Transverse colon (tissue), 3 donors: ENCODE measurements at regions not wholly inside any gene's neighbourhood (a gene's known extent, or its start where the extent isn't known, plus 50 kb on each side); places are given as distances from the start of the nearest gene placed in this dataset.

Source experiments
- CTCF ChIP-seq, 5 experiments: fragments of 200-600 bp in 3 of 5; fragments of 450-650 bp in 2 of 5; sonication (generic) in 3 of 5; IDR thresholded peaks; 1 replicate in 2 of 5; 2 replicates in 3 of 5; pipeline ENCODE4 v1.5.1; 2016 to 2017; ENCODE audit warnings: antibody characterized with exemption in 5 of 5, inconsistent platforms in 3 of 5, mild to moderate bottlenecking in 2 of 5, moderate library complexity in 1 of 5
- EP300 ChIP-seq: sonication (generic); formaldehyde crosslinking; IDR thresholded peaks from one replicate; pipeline ENCODE4 v1.6.1; 2017; ENCODE audit warnings: antibody characterized with exemption, low read depth

DNA sequence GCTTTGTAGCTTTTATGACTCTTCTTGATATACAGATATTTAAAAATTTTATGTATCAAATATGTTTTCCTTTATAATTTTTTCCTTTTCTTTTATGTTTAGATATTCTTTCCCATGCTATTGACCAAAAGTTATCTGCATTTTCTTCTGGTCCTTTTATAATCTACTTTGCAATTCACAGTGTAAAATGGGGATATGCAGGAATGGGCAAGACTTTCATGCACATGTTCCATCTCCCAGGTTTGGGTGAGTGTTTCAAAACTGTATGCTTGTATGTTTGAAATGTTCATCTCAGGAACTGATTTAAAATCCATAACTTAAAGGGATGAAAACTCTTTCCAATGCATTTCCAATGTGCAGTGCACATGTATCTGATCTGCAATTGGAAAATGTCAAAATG, 199.9 kb downstream of the MEIS1 start:
- TF ChIP-seq CTCF (IDR thresholded peaks at IDR 0.05) (no peak), EP300 (no peak)
